HG03175 (cell line): ENCODE measurements at regions not wholly inside any gene's neighbourhood (a gene's known extent, or its start where the extent isn't known, plus 50 kb on each side); places are given as distances from the start of the nearest gene placed in this dataset.

Source experiments
- ATAC-seq: cut with Tn5 transposase; IDR thresholded peaks from one replicate; pipeline ENCODE4 v1.9.1; 2021; ENCODE audit warnings: mild to moderate bottlenecking, moderate library complexity; ENCODE audit not compliant: unreplicated experiment

DNA sequence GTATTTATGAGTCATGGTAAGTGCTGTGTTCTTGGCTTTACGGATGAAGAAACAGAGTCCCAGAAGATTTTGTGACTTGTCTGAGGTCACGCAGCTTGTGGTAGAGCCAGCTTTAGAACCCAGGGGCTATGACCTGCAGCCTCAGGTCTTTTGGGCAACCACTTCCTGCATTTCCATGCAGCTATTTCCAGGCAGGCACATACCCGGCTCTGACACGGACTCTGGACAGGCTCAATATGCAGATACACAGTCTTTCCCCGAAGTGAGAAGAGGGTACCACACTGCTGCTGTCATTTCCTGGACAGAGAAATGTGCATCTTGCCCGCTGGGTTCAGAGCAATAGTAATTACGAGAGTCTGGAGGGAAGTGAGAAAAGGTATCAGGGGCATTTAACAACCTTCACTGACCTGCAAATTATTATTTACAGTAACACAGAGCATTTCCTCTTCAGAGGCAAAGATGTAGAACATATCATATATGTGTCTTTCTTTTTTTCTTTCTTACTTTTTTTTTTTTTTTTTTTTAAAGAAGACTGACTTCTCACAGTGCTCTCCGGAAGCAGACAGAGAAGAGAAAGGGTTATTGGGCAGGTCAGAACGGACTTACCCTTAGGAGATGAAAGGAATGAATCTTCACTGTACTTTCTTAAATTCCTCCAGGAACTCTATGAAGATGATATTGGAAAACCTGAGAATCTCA, 185.1 kb downstream of the CLIC5 start:
- ATAC-seq = peak; percentile 95

DNA sequence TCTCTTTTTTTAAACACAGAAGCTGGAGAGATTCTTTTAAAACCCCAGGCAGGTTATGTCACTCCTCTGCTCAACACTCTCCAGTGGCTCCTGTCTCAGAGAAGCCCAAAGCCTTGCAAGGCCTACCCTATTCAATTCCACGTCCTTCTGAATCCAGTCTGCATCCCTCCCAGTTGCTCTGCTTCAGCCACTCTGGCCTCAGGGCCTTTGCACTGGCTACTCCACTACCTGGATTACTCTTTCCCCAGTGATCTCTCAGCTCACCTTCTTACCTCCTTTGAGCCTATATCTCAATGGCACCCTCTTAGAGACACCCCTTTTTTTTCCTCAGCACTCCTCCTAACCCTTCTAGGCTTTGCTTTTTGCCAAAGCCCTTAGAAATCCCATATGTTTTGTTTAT, 185.8 kb downstream of the CLIC5 start:
- no peak for ATAC-seq

DNA sequence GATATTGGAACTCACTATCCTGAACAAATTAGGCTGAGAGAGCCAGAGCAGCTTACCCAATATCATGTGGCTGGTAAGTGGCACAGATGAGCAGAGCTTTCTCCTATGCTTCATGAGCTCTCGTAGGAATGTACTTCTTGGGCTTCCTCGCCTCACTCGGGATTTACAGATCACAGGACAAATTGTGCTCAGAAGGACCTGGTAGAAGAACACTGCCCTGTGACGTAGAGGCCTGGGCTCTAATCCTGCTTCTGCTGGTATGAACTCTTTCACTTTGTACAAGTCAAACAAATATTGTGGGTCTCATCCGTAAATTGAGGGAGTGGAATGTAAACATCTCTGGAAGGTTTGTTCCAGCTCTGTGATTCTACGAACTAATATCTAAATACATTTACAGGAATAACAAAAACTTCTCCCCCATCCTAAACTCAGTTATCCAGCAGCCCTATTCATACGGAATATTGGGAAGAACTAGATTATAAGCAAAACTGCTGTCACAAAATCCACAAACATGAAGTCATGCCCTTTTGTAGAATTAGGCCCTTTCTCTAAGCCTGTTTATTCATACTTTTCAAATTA, 187.6 kb downstream of the CLIC5 start:
- no peak for ATAC-seq

DNA sequence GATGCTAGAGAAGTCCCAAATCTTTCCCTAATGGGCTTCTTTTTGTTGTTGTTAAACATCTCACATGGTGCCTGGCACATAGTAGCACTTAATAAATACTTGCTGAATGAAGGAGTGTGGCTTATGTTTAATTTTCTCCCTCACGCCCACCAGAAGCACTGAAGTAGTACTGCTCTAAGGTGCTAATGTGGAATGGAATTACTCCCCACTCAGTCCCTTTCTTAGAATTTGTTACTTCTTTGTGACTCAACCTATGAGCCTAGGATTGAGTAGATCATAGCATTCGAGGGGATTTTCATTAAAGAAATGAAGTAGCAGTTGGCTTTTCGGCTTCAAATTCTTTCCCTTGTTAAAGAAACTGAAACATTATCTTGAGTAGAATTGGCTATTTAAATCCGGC, 192.8 kb downstream of the CLIC5 start:
- ATAC-seq = no peak

DNA sequence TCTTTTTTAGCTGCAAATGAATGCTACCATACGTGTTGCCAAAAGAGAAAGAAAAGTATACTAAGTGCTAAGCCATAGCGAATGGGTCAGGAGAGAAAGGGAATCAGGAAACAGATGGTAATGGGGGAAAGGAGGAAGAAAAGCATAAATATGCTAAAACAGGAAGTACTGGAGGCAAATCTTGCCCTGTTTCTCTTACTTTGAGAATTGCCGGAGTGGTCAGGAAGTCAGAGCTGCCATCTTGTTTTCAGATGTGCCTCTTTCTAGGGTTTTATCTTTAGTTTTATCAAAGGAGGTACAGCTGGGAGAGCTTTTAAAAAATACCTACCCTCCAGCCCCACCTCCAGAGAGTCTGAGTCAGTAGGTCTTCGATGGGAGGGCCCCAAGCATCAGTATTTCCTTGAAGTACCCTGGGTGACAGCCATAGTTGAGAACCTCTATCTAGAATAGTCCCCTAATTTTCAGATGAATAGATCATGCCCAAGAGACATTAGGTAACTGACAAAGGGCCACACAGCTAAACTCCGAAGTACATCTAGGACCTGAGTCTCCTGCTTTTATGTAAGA, 193.3 kb downstream of the CLIC5 start:
- ATAC-seq = no peak

DNA sequence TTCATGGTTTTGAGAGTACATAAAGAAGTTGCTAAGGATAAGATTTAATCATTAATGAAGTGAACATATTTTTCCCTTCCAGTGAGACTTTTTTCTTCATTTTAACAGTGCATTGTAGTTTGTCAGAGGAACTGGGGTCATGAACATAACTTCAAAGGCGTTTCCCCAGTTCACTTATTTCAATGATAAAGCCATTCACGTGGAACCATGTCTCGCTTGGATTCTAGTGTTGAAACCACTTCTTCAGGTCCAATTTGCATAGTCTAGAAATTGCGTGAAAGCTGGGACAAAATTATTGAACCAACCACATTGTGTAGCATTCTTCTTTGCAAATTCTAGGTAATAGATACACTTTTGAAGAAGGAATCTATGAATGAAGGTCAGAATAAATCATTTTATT, 197.0 kb downstream of the CLIC5 start:
- ATAC-seq = no peak

DNA sequence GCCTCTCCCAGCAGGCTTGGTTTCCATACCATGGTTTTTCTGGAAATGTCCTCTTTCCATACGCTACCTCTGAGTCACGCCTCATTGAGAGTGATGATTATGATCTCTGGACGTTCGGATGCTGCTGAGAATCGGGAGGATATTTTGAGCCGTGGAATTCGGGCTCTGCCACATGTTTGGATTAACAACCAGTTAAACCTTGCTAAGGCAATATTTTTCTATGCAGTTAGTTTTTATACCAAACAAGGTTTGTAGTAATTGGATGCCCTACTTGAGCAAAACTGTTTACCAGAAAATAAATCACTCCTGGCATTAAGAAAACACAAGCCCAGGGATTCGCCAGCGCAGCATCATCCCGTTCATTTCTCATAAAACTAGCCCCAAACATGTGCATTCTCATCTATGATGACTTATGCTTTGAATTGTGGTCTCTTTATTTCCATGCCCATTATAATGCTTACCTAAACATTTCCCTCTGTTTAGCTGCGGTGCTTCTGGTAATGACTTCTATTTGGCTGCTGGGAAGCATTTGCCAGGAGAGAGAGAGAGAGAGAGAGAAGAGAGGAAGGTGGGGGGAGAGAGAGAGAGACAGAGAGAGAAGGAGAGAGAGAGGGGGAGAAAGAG, 198.9 kb downstream of the CLIC5 start:
- no peak for ATAC-seq

DNA sequence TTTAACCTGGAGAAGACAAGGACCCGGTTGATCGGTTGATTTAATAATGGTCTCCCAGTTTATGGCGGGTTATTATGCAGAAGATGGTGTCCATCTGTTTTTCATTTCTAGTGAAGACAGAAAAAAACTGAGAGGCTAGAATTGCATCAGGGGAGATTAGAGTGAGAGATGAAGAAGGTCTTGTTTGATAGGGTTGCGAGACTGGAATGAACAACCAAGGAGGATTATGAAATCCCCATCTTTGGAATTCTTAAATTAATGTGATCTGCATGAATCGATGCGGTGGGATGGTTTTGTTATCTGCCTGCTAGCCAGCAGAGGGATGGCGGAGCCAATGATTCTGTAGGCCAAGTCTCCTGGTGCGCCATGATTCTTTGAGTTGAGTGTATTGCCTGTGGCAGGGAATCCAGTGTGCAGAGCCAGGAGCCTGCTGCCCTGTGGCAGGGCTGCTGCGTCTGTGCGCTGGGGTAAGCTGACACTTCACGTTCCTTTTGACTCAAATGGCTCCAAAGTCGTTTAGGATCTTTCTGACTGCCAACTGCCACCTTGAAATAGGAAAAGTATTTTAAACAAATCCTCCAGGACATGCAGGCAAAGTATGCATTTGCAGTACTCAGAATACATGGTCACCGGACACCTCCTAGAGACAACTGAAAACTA, 200.1 kb downstream of the CLIC5 start:
- no peak for ATAC-seq

DNA sequence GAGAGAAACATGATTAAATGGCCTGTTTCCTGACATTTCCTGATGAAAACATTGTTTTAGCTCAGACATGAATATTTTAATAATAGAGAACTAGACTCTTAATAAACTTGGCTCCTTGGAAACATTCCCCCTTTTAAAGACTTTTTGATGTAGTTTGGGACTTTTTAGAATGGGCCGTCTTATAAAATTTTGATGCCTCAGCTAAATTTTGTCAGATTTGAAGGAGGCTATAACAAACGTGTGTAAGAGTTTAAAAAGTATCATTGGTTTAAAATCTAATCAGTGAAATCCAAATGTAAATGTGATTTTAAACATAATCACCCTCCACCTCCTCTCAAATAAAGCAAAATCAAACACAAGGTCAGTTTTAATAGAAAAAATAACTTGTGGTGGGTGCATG, 200.9 kb downstream of the CLIC5 start:
- ATAC-seq = no peak

DNA sequence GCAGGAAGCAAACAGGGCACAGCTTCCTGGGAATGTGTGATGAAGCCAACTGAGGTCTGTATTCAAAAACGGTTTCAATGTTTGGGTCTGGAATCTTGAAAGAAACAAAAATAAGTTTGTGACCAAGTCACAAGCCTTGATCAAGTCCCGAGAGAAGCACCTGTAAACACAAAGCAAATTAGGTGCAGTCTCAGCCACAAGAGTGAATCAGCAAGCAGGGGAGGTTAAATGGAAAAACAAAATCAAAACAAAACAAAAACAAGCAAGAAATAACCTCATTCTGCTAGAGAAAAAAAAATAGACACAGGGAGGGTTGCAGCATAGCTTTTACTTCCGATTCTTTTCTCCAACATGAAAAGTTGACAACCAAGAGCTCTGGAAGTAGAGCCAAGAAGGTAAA, 201.7 kb downstream of the CLIC5 start:
- no peak for ATAC-seq

DNA sequence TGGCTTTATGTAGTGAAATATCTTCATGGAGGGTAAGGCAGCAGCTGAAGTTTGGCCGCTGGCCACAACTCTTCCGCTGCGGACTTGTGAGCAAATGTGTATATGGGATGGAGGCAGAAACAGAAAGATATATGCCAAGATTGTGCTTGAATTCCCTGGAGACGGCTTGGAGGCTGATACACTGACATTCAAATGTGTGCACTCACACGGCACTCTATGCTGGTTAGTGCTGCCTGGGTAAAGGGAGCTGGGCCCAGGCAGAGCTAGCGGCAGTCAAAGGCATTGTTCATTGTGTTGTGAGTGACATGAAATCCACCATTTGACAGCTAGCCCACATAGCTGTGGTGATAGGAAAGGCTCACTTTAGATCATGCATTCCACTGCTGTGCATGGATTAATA, 202.7 kb downstream of the CLIC5 start:
- no peak for ATAC-seq

DNA sequence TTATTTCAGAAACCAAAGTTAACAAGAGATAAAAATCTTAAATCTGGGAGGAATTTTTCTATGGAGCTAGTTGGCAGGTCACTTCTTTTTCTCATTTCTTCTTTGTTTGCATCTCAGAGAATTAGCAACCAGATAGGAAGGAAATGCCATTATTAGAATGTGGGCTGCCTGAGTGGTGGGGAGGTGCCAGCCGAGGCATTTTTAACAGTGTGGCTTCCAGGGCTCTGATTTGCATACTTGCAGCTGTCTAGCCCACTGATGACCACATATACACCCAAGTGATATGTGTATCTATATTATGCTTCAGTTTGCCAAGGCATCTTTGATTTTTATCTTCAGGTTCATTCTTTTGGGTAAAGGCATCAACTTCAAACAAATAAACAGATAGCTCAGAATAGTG, 206.7 kb downstream of the CLIC5 start:
- ATAC-seq = peak; percentile 81

DNA sequence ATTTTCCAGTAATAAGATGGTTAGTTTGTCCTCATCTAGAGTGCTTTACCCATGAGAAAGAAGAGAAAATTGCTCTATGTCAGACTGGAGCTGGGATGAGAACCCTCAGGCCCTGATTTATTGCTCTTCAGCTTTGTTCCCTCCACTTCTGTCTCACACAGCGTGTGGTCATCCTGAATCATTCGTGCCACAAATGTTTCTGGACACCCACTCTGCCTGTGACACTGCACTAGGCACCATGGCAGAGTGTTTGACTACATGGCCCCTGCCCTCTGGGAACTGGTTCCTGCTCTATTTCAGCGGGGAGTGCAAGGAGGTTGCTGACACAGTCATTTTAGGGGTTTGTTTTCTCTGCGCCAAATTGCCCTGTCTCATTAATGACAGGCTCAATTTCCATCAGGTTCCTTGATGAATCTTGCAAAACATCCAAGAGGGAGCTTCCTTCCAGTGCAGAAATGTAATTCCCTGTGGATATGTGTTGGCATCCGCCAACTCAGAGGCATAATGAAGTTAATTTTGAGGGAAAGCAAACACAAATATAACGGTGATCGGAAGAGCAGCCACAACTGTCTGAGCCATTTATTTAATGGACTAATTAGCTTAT, 207.5 kb downstream of the CLIC5 start:
- no peak for ATAC-seq

DNA sequence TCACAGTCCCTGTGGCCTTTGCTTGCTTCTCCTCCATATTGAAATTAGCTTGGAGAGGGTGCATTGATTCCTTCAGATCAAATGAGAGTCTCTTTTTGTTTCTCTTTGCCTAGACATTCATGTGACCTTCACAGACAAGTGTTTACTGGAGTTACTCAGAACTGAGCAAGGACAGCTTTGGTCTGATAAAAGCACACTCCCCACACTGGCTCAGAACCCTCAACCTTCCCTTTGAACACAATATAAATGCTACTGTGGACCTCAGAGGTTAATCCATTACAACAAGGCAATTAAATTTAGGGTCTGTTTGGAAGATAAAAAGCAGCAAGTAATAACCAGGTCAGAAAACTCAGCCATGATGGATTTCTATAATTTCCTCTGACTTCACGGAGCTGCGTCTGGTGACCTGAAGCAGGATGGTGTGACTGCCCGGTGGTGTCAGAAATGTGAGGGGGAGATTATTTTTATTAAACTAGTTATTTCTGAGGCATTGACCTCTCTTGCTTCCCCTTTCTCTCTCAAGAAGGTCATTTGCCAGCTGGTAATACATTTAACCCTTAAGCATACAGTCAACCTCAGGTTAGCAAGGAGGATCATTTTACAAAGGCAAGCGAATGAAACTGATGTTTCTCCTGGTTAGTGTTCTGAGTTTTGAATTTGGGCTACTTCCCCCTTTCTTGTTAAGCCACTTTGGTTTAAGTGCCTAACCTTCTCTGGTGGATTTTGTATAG, 208.2 kb downstream of the CLIC5 start:
- no peak for ATAC-seq

DNA sequence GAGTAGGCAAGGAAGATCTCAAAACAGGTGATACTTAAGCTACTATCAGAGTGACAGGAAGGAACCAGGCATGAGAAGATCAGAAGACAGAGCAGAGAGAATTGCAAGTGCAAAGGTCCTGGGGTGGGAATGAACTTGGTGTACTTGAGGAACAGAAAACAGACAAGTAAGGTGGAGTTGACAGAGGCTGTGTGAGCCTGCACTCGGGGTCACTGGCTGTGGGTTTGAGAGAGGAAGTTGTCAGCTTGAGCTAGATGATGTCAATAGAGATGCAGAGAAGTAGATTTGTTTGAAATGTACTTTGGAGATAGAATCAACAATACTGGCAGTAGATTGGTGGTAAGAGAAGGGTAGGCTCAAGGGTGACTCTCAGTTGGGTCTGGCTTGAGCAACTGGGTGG, 209.5 kb downstream of the CLIC5 start:
- ATAC-seq = no peak

DNA sequence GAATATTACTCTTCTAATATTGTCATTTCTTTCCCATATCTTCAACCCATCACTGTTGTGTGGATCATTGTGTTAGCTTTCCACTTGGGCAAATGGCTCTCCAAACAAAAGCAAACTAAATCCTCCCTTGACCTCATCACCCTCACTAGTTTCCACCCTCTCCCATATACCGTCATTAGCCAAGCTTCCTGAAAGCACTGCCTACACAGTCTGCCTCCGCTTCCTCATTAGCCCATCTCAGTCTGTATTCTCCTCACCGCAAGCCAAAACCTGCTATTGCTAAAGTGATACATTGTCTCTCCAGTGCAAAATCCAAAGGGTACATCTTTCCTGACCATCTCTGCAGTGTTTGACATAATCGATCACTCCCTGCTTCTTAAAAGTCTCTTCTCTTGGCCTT, 212.6 kb downstream of the CLIC5 start:
- no peak for ATAC-seq

DNA sequence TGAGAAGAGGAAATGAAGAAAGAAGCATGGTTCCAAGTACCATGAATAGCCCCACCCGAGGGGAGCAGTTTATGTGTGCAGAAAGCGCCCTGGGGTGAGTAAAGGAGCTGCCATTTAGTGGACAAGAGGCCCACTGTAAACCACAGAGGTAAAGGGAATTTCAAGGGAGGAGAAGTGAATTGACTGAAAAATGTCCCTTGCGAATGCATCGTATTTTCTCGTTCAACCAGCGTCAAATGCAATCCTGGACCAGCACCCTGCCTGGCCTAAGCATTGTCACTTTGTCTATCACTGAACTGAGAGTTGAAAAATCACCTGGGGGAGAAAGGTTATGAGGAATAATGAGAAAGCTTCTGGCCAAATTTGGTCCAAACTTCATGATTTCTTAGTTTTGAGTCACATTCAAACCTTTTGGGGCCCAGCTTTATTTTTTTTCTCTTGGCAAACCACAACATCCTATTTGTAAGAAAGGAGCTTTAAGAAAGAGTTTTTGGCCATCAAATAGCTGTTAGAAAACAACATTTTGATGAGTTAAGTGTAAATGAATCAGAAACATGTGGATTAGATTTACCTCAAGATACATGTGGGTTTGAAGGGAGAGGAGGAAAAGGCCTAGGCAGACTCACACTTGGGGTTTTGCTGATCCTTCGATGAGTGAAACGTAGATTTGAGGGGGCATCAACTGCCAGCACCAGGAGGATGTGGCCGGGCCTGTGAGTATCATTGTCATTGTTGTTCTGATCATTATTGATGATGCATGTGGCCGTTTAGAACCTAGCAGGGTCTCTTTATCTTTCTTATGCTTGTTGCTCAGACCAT, 214.0 kb downstream of the CLIC5 start:
- ATAC-seq = no peak

DNA sequence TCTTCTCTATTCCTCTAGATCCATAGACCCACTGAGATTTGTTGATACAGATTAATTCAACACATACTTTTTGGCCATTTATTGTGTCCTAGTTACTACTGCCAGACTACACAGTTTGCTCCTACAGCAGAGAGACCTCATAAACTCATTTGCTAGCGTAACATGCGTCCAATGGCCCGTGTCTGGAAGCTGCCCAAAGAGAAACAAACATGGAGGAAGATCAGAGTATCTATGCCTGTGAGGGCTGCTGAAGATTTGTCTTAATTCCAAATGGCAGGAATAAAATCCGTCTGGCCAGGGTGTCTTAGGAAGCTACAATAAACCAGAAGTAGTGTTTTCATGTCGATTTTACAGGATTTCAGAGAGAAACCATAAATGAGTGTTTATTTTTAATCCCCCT, 214.7 kb downstream of the CLIC5 start:
- ATAC-seq = no peak

DNA sequence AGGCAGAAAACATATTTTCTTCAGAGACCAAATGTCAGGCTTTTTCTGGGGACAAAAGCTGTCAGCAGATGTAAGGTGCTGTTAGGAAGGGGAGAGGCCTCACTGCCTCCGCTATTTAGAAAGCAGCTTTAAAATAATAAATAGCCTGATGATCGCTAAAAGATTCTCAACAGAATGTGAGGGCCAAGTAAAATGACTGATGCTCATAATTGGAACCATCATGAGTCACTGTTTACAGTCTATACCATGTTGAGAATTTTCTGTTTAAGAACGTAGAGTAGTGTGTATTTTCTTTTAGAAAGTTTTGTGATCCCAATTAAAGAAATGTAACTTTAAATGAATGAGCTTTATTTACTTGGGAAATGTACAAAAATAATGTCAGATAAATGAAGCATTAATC, 220.0 kb downstream of the CLIC5 start:
- no peak for ATAC-seq

DNA sequence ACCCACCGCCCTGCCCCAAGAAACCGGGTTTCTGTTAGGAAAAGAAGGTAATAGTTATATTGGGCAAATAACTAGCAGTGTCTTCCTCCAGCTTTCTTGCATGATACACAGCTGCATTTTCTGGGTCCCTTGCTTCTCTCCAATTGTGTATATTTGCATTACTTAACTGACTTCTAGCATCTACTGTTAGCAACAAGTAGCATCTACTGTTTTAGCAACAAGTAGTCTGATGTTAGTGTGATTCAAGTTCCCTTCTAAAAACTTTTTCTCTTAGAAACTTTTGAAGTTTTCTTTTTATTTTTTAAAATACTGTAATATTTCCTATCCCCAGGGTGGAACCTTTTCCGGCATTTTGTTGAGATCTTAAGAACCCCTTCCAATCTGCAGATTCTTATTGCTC, 221.2 kb downstream of the CLIC5 start:
- no peak for ATAC-seq
